VCaP (cell line): ENCODE measurements at regions not wholly inside any gene's neighbourhood (a gene's known extent, or its start where the extent isn't known, plus 50 kb on each side); places are given as distances from the start of the nearest gene placed in this dataset.
"Not testable (repeated sequence)": the region's sequence is repeated elsewhere in the genome, so short reads cannot be mapped to it uniquely, and the experiment has no call there.

Source experiments
- H3K27ac ChIP-seq: fragments of 450-650 bp; 2 replicates; pipeline ENCODE4 v1.5.1; 2017
- TF ChIP-seq, protein P1 (sequence below): fragments of 450-650 bp; conservative IDR thresholded peaks from 2 replicates; pipeline ENCODE4 v1.5.1; 2017; ENCODE audit warnings: mild to moderate bottlenecking, moderate library complexity

DNA sequence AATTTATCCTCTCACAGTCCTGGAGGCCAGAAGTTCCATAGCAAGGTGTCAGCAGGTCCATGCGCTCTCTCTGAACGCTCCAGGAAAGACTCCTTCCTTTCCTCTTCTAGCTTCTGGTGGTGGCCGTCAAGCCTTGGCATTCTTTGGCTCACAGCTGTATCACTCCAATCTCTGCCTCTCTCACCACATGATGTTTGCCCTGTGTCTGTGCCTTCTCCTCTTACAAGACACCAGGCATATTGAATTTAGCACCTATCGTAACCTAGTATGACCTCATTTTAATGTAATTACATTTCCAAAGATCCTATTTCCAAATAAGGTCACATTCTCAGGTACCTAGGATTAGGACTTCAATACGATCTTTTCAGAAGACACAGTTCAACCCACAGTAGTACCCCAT, 428.5 kb downstream of the CD83 start:
- TF ChIP-seq, protein P1, sequence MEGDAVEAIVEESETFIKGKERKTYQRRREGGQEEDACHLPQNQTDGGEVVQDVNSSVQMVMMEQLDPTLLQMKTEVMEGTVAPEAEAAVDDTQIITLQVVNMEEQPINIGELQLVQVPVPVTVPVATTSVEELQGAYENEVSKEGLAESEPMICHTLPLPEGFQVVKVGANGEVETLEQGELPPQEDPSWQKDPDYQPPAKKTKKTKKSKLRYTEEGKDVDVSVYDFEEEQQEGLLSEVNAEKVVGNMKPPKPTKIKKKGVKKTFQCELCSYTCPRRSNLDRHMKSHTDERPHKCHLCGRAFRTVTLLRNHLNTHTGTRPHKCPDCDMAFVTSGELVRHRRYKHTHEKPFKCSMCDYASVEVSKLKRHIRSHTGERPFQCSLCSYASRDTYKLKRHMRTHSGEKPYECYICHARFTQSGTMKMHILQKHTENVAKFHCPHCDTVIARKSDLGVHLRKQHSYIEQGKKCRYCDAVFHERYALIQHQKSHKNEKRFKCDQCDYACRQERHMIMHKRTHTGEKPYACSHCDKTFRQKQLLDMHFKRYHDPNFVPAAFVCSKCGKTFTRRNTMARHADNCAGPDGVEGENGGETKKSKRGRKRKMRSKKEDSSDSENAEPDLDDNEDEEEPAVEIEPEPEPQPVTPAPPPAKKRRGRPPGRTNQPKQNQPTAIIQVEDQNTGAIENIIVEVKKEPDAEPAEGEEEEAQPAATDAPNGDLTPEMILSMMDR, result no peak
- H3K27ac ChIP-seq, result no peak overlapping the region

DNA sequence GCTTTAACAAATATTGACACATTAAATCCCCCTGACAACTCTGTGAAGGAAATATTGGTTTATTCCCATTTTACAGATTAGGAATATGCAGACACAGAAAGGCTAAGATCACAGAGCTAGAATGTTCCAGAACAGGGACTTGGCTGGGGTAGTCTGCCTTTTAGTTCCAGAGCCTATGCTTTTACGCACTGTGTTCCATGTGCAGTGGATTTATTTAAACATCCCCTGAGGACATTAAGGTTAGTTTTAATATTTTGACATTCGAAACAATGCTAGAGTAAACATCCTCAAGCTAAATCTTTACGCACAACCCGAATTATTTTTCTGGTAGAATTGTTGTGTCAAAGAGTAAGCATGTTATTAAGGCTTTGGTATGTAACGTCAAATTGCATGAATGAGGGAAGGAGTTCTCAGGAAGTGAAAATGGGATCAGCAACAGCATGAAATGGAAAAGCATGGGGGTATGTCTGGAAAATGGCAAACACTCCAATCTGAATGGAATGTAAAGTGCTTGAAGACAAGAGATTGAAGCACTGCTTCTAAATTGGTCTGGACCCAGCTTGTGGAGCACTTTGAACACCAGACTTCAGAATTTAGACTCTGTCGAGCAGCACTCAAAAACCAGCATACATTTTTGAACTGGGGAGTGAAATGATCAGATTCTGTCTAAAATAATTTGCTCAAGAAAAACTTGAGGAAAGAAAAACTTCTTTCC, 429.9 kb downstream of the CD83 start:
- TF ChIP-seq, protein P1, result no peak
- H3K27ac ChIP-seq, result no peak overlapping the region

DNA sequence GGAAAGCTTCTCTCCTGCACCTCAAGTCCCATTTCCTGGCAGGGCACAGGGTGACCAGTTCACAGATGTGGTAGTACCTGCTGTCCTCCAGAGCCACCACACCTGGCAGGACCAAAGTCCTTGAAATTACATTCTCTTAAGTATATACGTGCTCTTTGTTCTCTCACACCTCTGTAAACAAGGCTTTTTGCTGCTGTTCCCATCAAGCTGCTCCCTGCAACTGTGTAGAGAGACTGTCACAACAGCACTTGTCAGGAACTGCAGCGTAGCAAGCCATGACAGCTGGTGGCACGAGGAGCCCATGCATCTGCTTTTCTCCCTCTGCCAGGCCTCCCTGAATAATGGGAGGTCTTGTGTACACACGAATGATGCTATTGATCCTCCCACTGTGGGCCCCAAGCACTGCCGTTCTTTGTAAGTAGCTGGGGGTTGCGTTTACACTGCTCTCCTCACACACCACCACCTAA, 431.8 kb downstream of the CD83 start:
- TF ChIP-seq, protein P1, result no peak
- no peak overlapping the region for H3K27ac ChIP-seq

DNA sequence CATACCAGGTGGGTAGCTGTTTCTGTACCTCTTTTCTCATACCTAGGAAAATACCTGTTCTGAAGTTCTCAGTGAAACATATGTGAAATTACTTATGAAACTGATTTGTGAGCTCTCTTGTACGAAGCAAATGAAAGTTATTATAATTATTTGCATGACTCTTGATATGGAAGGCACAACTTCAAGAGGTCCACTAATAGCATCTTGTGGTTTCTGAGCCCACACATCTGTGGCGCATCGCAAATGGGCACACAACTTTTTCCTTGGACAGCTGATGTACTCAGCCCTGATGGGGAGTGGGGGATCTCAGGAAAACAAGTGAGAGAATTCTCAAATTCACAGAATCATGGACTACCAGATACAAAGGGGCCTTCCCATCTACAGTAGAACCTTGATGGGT, 432.3 kb downstream of the CD83 start:
- no peak overlapping the region for H3K27ac ChIP-seq
- TF ChIP-seq, protein P1, result no peak

DNA sequence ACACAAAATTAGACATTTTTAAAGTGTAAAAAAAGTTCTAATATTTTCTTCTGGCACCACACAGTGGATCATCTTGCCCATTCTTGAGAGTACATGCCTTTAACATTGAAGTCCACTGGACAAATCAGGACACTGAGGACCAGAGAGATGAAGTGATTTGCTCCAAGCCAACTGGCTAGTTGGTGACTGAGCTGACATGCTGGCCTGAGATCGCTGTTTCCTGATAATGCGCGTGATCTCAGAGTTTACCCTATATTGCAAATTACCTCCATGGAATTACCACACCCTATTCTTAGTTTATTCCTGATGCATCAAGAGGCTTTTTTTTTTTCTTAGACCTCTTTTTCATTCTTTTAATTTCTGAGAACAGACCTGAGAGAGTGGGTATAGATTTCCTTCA, 432.8 kb downstream of the CD83 start:
- TF ChIP-seq, protein P1, result no peak
- H3K27ac ChIP-seq, result no peak overlapping the region

DNA sequence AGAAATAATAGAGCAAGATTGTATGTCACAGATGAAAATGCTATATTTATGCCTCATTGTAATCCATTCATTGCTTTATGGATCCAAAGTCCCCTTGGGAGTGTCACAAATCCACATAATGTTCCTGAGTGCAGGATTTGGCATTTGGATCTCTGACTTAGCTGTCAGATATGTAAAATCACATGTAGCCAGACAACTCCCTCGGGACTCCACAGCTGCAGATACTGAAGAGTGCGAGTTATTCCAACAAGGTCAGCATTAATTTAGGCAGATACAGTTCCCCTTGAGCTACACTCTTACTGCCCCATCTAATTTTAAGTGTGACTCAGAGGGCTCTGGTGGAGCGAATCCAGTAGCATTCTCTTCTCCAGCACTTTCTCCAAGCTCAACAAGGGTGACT, 433.2 kb downstream of the CD83 start:
- TF ChIP-seq, protein P1, result no peak
- H3K27ac ChIP-seq, result no peak overlapping the region

DNA sequence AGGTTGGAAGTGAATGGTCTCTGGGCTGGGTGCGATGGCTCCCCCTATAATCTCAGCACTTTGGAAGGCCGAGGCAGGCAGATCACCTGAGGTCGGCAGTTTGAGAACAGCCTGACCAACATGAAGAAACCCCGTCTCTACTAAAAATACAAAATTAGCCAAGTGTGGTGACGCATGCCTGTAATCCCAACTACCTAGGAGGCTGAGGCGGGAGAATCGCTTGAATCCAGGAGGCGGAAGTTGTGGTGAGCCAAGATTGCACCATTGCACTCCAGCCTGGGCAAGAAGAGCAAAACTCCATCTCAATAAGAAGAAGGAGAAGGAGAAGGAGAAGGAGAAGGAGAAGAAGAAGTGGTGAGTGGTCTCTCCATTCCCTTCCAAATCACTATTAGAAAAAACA, 434.0 kb downstream of the CD83 start:
- H3K27ac ChIP-seq, result not testable (repeated sequence)

DNA sequence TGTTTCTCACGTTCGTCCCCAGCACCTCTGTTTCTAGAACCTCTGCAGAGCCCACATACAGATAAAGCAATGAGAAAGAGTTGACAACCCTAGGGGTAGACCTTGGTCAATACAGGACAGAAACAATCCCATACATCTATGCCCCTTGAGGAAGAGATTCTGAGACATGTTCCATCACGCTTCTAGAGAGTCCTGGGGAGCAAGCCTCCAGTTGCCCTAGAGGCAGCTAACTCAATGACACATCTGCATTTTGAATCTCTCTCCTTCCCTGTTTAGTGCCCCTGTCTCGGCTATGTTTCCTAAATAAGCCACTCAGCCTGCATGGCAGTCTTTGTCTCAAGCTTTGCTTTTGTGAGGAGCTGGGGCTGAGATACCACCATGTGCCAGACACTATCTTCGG, 435.3 kb downstream of the CD83 start:
- H3K27ac ChIP-seq, result no peak overlapping the region
- TF ChIP-seq, protein P1, result no peak
